ENCODE measurements at regions not wholly inside any gene's neighbourhood (a gene's known extent, or its start where the extent isn't known, plus 50 kb on each side); places are given as distances from the start of the nearest gene placed in this dataset.
A peak's percentile ranks its signal among the peaks of the same experiment; 100 is the strongest.
"Not testable (repeated sequence)": the region's sequence is repeated elsewhere in the genome, so short reads cannot be mapped to it uniquely, and the experiment has no call there.

DNA sequence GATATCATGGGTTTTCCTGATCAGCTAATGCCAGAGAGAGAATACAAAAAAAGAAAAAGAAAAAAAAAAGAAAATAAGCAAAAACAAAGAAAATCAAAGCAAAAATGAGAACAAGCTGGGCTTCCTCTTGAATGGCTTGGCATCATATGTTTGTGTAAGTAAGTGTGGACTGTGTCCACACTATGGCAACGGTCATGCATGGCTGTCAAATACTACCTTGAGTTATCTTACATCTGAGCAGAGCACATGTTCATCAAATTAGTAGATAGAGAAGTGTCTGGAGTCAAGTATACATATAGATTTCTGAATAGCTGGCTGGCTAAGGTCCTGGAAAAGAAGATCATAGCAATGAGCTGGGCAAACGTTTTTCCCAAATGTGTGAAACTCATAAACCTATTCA, 470.2 kb downstream of the RPIA start:
- DNase-seq, result not testable (repeated sequence)

DNA sequence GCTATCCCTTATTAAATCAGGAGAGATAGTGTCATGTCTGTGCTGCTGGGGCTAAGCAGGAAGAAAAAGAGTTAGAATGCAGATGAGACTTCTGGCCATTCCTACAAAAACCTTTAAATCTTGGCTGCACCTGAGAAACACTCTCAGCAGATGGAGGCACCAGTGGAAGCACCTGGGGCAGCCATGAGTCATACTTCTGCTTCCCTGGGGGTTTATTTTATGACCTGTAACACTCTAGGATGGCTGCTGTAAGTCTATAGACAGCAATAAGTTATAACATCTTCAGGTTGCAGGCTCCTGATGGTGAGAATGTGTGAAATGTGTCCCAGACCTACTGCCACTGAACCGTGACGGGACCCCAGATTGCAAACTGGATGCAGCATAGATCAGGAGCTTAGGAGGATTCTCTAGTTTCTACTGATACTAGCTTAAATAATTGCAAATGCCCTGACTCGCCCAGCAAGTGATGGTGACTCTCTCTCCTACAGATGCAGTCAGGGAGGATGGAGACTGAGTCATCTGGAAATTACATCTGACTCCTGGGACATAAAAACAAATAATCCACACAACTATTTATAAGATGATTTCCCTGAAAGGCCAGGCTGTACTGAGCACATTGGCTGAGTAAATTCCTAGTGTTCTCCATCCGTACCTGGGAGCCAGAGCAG, 479.2 kb downstream of the RPIA start:
- DNase-seq, result not testable (repeated sequence)

DNA sequence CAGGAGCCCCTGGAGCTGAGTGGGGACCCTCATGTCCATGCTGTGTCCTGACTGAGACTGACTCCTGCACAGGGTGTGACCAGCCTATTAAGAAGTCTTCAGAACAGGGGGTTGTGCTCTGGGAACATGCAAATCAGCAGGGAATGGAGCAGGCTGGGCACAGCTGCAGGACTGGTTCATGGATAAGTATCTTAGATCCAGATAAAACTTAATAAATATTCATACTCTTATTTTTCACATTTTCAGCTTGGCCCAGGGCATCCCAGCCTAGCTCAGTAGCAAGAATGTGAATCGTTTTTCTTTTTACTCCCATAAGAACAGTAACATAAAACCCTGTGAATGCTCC, 479.7 kb downstream of the RPIA start:
- not testable (repeated sequence) for DNase-seq

DNA sequence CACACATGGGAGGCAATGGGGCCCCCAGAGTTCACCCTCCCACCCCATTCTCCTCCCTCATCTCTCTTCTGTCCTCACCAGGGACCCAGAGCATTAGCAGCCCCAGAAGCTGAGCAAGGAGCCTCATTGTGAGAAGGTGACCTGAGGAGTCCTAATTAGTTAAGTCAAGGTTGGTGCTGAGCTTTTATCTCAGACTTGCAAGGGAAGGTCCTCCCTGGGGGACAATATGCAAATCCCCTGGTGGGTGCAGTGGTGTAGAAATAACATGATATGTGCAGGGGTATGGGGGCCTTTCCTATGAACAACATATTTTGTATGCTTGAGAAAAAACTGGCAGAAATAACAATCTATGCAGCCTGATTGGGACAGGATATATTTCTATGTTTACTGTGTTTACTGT, 485.5 kb downstream of the RPIA start:
- not testable (repeated sequence) for DNase-seq

- DNase-seq, result not testable (repeated sequence)
Measured at GRCh38 chr2:89182221-89182620, 490.7 kb downstream of the RPIA start.

GRCh38 chr2:89184746-89185145, 493.3 kb downstream of the RPIA start:
- DNase-seq, result not testable (repeated sequence)

GRCh38 chr2:89195636-89196251, 504.3 kb downstream of the RPIA start:
- DNase-seq, result not testable (repeated sequence)

DNA sequence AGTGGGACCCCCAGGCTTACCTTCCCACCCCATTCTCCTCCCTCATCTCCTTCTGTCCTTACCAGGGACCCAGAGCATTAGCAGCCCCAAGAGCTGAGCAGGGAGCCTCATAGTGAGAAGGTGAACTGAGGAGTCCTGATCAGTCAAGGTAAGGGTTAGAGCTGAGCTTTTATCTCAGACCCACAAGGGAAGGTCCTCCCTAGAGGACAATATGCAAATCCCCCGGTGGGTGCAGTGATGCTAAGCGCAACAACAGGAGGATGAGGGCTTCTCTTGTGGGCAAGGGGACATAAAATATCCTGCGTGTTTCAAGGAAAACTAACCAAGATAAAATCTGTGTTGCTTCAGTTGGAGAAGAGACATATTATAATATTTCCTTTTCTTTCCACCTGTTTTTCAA, 505.2 kb downstream of the RPIA start:
- not testable (repeated sequence) for DNase-seq

DNA sequence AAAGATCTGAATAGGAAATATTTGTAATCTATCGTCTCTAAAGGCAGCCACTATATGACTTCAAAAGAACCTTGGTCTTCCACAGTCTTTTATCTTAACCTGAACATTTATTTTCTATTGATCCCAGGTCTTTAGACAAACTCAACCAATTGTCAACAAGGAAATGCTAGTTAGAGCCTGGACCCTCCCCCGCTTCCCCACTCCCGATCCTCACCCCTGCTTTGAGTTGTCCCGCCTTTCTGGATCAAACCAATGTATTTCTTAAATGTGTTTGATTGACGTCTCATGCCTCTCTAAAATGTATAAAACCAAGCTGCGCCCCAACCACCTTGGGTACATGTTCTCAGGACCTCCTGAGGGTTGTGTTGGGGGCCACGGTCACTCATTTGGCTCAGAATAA, 506.6 kb downstream of the RPIA start:
- not testable (repeated sequence) for DNase-seq

- not testable (repeated sequence) for DNase-seq
Measured at GRCh38 chr2:89199453-89200246, 508.2 kb downstream of the RPIA start.

DNA sequence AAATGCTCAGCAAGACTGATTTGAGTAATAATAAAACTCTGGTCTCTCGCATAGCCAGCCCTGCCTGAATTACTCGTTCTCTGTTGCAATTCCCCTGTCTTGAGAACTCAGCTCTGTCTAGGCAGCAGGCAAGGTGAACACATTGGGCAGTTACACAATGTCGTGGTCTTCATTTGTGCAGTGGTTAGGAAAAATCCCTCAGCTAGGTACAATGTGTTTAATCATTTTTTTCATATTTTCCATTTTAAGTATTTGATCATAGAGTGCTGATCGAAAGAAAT, 508.7 kb downstream of the RPIA start:
- not testable (repeated sequence) for DNase-seq

DNA sequence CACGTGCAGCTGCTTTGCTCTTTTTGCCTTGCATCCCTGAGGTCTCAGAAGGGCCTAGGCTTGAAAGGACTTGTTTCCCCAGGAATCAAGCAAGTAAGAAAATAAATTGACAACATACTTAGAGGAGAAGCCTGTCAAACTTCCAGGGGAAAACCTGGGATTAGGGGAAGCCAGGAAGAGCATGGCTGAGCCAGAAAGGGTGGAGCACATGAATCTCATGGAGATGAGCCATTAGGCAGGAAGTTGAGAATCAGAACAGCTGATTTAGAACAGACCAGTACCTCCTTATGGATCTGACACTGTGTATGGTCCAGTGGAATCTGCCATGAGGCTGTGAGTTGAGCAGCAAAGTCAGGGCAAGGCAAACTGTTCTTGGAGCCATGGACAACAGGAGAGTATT, 511.0 kb downstream of the RPIA start:
- not testable (repeated sequence) for DNase-seq

- DNase-seq, result peak; percentile 7
Measured at GRCh38 chr2:89205153-89205552, 513.7 kb downstream of the RPIA start.

DNA sequence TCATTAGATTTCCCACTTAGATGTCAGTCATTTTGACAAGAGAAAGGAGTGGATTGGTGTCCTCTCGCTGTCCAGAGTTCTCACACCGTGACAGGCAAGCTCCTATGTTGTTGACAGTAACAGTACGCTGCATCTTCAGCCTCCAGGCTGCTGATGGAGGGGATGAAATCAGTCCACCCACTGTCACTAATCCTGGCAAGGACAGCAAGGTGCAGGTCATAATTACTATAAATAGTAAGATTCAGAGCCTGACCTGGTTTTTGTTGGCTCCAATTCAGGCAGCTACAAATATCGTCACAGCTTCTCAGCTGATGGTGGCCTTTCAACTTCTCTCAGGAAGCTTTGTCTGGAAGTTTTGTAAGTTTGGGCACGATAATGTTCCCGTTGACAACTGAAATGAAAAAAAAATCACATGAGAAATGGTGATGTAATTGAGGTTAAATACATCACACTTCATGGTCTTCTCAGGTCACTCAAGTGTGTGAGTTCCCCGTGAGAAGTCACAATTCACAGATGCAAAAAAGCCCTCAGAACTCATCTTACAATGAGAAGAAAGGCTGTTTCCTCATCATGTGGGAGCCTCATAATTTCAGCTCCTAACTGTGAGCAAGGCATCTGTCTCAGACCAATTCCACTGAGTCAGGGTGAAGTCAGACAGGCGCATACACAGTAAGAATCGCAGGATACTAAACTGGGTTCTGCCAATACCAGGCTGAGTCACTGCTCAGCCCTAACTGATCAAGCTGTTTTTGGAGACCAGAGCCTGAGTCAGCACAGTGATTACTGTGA, 516.9 kb downstream of the RPIA start:
- not testable (repeated sequence) for DNase-seq

GRCh38 chr2:89213151-89213550, 521.7 kb downstream of the RPIA start:
- not testable (repeated sequence) for DNase-seq

- not testable (repeated sequence) for DNase-seq
Measured at GRCh38 chr2:89213811-89214210, 522.3 kb downstream of the RPIA start.

GRCh38 chr2:89221474-89221873, 530.0 kb downstream of the RPIA start:
- DNase-seq, result not testable (repeated sequence)

DNA sequence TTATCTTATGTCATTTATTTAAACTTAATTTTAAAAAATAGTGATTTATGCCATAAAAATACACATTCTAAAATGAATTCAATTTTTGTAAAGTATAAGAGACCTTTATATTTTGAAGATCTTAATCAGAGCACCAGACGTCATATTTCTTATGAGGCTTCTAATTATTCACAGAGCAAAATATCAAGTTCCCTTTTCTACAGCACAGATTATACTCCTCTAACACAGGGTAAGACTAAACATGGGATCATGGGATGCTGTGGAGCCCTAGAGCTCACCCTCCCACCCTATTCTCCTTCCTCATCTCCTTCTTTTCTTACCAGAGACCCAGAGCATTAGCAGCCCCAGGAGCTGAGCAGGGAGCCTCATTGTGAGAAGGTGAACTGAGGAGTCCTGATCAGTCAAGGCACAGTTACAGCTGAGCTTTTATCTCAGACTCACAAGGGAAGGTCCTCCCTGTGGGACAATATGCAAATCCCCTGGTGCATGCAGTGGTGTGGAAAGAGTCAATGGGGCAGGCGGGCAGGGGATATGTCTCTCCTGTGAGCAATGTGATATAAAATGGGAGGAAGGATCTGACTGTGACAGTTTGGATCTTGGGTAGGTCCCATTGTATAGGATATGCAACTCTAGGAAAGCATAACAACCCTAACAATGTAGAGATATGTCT, 530.7 kb downstream of the RPIA start:
- not testable (repeated sequence) for DNase-seq

- DNase-seq, result not testable (repeated sequence)
Measured at GRCh38 chr2:89224803-89225202, 533.3 kb downstream of the RPIA start.

GRCh38 chr2:89229979-89230378, 538.5 kb downstream of the RPIA start:
- DNase-seq, result not testable (repeated sequence)

- DNase-seq, result not testable (repeated sequence)
Measured at GRCh38 chr2:89231241-89231640, 539.8 kb downstream of the RPIA start.

DNA sequence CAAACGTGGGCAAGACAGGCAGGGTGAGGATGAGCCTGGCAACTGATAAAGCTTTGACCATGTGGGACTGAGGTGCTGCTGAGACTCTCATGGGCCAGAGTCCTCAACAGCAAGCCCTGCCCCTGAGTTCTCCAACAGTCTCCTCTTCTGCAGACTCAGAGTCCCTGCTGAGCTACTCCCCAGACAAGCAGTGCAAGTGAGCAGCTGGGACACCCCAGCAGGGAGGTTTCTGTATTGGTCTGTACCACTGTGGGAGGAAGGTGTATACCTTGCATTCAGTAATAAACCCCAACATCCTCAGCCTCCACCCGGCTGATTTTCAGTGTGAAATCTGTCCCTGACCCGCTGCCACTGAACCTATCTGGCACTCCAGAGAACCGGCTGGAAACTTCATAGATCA, 542.5 kb downstream of the RPIA start:
- not testable (repeated sequence) for DNase-seq
